HG03460 (cell line): ENCODE measurements at regions not wholly inside any gene's neighbourhood (a gene's known extent, or its start where the extent isn't known, plus 50 kb on each side); places are given as distances from the start of the nearest gene placed in this dataset.
"Not testable (repeated sequence)": the region's sequence is repeated elsewhere in the genome, so short reads cannot be mapped to it uniquely, and the experiment has no call there.

Experiments used
- ATAC-seq: cut with Tn5 transposase; IDR thresholded peaks from one replicate; pipeline ENCODE4 v1.9.1; 2021; ENCODE audit not compliant: unreplicated experiment

DNA sequence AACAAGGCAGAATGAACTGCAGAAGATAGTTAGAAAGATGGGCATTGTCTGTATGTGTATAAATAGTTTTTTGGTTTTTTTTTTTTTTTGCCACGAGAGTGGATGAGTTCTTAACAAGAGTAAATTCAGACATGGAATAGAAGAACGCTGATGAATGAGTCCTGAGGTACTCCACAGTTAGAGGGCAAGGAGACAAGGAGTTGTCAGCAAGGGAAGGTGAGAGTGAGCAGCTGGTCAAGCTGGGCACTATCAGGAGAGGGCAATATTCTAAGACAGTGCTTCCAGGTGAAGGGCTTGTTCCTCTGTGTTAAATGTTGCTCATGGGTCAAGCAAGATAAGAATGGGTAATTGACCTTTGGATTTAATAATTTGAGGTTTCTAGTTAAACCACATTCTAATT is 138.6 kb upstream of the FAM78B start:
- ATAC-seq, result no peak

- no peak for ATAC-seq
These were observed 140.7 kb upstream of the FAM78B start for GRCh38 chr1:166307261-166308188.

DNA sequence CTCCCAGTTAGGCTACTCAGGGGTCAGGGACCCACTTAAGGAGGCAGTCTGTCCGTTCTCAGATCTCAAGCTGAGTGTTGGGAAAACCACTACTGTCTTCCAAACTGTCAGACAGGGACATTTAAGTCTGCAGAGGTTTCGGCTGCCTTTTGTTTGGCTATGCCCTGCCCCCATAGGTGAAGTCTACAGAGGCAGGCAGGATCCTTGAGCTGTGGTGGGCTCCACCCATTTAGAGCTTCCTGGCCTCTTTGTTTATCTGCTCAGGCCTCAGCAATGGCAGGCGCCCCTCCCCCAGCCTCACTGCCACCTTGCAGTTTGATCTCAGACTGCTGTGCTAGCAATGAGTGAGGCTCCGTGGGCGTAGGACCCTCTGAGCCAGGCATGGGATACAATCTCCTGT is 149.5 kb upstream of the FAM78B start:
- not testable (repeated sequence) for ATAC-seq

DNA sequence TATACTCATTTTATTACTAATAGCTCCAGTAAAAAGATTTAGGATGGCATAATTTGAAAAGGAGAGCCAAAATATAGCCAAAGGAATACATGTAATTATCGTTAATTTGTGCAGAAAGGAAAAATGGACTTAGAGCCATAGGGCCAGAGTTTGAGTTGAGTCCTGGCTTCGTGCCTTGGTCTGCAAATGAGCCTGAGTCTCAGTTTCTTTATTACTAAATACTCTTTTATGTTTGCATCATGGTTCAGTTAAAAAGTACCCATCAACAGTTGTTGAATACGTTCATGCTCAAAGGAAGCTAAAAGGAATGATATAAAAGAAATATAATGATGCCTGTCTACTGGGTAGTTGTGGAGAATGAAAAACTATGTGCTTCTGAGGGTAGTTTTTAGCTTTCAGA is 155.7 kb upstream of the FAM78B start:
- no peak for ATAC-seq

- no peak for ATAC-seq
These were observed 161.1 kb upstream of the FAM78B start for GRCh38 chr1:166327886-166328285.

GRCh38 chr1:166328956-166329355 is 162.2 kb upstream of the FAM78B start:
- no peak for ATAC-seq

GRCh38 chr1:166330096-166330495 is 163.3 kb upstream of the FAM78B start:
- ATAC-seq, result no peak

DNA sequence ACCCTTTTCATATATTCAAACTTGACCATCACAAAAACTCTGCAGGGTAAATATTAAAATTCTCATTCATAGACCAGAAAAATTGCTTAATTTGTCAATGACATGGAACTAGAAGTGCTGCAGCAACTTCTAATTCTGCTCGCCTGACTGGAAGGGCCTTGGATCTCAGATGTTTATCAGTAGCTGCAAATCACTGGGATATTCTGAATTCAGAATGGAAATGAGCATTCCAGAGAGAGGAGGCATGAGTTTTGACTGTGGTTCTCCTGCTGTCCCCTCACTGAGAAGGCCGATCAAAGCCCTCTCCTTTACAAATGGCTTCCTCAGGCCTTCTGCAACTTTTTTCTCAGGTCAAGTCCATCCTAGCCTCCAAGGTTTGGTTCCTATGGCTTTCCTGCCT is 171.3 kb upstream of the FAM78B start:
- ATAC-seq, result no peak

DNA sequence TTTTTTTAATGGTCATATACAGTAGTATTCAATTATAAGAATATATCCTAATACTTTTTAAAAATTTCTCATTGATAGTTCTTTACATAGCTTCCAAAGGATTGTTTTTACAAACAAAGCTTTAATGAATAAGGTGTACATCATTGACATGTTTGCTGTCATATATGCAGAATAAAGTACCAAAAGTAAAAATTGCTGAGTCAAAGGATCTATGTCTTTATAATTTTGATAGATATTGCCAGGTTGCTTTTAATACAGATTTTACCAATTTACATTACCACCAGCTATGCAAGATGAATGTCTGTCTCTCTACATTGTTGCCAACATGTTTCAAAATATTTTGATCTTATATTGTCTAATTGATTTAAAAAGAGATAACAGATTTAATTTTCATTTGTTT is 173.9 kb upstream of the FAM78B start:
- no peak for ATAC-seq

DNA sequence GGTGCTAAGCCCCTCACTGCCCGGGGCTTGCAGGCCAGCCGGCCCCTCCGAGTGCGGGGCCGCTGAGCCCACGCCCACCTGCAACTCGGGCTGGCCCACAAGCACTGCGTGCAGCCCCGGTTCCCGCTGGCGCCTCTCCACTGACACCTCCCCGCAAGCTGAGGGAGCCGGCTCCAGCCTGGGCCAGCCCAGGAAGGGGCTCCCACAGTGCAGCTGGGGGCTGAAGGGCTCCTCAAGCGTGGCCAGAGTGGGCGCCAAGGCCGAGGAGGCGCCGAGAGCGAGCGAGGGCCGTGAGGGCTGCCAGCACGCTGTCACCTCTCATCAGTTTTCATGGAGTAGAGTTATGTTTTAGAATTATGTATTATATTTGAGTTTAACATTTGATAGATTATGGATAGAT is 176.5 kb upstream of the FAM78B start:
- no peak for ATAC-seq

DNA sequence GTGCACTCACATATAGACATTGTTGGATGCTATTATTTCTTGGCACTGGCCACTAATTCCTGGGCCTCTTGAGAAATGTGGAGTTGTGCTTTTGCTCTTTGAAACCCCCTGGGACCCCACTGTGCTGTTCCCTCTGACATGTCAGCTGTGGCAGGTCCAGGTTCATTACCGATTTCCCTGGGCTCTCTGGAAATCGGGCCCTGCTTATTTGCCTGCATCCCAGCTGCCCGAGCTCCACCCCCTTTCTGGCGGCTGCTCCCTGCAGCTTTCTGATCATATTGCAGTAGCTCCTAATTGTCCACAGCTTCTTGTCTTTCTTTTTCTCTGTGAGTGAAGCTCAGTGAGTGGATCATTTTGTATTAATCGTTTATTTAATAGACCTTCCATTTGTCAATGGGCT is 183.7 kb upstream of the FAM78B start:
- no peak for ATAC-seq

DNA sequence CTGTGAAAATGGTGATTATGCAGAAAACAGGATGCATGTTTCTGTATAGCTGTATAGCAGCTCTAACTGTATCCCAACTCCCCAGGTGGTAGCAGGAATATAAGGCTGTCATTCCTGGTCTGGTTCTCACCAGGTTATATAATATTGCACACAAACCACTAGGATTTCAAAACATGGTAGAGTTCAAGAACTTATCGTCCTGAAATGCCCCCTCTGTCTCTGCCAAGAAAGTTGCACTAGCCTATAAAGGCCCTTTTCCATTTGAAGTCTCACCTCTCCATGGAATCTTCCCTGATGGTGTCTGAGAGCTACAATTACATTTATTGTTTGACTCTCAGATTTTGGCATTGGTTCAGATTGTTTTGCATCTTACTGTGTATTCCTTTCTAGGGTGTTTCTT is 184.9 kb upstream of the FAM78B start:
- no peak for ATAC-seq

- no peak for ATAC-seq
These were observed 186.4 kb upstream of the FAM78B start for GRCh38 chr1:166353213-166353612.

GRCh38 chr1:166354406-166354805 is 187.6 kb upstream of the FAM78B start:
- ATAC-seq, result no peak

DNA sequence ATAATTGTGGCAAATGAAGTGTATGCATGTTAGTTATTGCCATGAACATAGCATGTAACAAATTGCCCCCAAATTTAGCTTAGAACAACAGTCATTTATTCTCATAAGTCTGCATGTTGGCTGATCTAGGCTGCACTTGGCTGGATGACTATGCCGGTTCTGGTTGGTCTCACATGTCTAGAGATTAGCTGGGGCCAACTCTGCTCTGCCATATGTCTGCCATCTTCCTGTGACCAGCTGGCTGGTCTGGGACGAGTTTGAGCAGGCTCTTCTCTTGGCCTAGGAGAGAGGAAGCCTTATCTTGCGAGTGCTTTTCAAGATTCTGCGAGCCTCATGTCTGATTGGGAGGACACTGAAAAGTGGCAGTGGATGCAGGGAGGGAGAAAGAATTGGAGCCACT is 198.3 kb upstream of the FAM78B start:
- no peak for ATAC-seq

DNA sequence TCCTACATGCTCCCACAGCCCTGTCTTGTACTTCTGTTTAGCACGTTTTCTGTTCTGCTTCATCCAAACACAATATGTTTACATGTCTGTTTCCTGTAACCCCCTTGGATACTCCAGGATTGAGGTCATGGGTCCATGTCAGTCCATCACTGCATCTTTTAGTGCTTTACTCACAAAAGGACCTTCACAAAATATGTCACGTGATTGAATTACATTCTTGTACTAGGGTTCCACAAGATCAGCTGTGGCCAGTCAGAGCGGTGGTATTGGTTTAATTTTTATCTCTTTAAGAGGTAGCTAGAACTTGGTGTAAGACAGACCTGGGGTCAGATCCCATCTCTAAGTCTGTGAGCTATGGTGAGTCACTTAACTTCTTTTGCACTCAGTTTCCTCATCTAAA is 201.2 kb upstream of the FAM78B start:
- no peak for ATAC-seq

- ATAC-seq, result no peak
These were observed 211.1 kb upstream of the FAM78B start for GRCh38 chr1:166377896-166378295.

- no peak for ATAC-seq
These were observed 212.0 kb upstream of the FAM78B start for GRCh38 chr1:166378805-166379204.

DNA sequence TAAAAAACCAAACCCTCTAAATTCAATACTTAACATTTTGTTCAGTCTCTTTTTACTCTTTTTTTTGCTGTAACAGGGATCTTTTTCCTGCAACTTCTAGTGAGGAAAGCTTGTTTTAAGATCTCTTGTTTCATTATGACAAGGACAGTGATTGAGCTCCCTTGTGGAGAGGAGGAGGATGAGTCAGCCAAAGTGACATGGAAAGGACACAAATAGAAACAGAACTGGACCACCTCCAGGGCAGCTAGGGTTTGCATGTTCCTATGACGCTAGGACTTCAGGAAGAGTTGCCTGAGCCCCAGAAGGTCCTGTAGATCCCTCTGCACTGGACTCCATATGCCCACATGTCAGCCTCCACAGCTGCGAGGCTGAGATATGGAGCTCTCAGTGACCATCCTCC is 212.6 kb upstream of the FAM78B start:
- no peak for ATAC-seq

DNA sequence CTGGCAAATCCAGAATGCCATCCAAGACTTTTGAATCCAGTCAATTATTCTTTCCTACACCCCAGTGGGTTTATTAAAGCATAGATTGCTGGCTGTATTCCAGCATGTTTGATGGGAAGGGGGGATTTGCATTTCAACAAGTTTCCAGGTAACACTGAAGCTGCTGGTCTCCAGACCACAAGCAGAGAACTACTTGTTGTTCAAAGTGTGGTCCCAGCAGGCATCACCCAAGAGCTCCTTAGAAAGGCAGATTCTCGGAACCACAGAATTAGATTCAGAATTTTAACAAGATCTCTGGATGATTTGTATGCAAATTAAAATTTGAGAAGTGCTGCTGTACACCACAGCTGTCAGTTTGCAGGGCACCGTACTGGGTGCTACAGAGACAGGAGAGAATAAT is 216.3 kb upstream of the FAM78B start:
- no peak for ATAC-seq

GRCh38 chr1:166383635-166384346 is 217.0 kb upstream of the FAM78B start:
- ATAC-seq, result no peak

DNA sequence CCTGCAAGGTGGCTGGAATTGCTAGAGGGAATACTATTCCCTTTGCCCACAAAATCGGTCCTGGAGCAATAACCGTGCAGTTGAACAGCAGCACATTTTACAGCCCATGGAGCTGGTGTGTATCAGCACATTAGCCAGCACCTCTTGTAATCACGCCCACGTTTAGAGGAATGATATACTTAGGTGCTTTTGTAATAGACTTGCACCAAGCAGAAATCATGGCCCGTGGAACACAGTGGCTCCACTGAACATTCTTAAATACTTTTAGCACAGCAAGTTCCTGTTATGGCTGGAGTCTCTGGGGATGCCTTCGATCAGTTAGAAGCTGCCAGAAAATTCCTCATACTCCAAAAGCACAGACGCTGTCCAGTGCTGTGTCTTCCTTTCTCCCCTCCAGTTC is 218.1 kb upstream of the FAM78B start:
- no peak for ATAC-seq
